A549 (cell line): ENCODE measurements at regions not wholly inside any gene's neighbourhood (a gene's known extent, or its start where the extent isn't known, plus 50 kb on each side); places are given as distances from the start of the nearest gene placed in this dataset.

Experiments
- CHD2 ChIP-seq: fragments of 150-350 bp; IDR thresholded peaks from 2 replicates; pipeline ENCODE4 v1.6.1; 2014; ENCODE audit warnings: low read length; ENCODE audit not compliant: partially characterized antibody
- CTCF ChIP-seq: fragments of >200 bp; sonication (Bioruptor Twin); formaldehyde crosslinking; IDR thresholded peaks from 3 replicates; pipeline ENCODE4 v1.5.1; 2016
- JUN ChIP-seq, 2 experiments: fragments of >200 bp; sonication (Bioruptor Twin); formaldehyde crosslinking; IDR thresholded peaks; 2 replicates in 1 of 2; 3 replicates in 1 of 2; pipeline ENCODE4 v1.6.1; 2016 to 2017
- KDM1A ChIP-seq: fragments of 200-600 bp; sonication (generic); IDR thresholded peaks from 2 replicates; pipeline ENCODE4 v1.6.1; 2016; ENCODE audit warnings: low read depth, mild to moderate bottlenecking
- KDM5A ChIP-seq: fragments of 200-600 bp; sonication (generic); IDR thresholded peaks from 2 replicates; pipeline ENCODE4 v1.6.1; 2016; ENCODE audit warnings: antibody characterized with exemption, mild to moderate bottlenecking
- NR3C1 ChIP-seq: fragments of >200 bp; sonication (Bioruptor Twin); formaldehyde crosslinking; IDR thresholded peaks from 3 replicates; pipeline ENCODE4 v1.6.1; 2017
- SMC3 ChIP-seq: fragments of >200 bp; sonication (Bioruptor Twin); formaldehyde crosslinking; IDR thresholded peaks from 3 replicates; pipeline ENCODE4 v1.6.1; 2018; ENCODE audit warnings: inconsistent platforms
- TF ChIP-seq, protein P1 (sequence below): fragments of 150-350 bp; IDR thresholded peaks from 2 replicates; pipeline ENCODE4 v1.6.1; 2014; ENCODE audit warnings: low read depth, mild to moderate bottlenecking, low read length

- TF ChIP-seq CHD2: no peak
- no peak for TF ChIP-seq CTCF
- TF ChIP-seq KDM5A: no peak
- TF ChIP-seq NR3C1: no peak
- TF ChIP-seq JUN (IDR thresholded peaks at IDR 0.05): no peak
- TF ChIP-seq, protein P1, sequence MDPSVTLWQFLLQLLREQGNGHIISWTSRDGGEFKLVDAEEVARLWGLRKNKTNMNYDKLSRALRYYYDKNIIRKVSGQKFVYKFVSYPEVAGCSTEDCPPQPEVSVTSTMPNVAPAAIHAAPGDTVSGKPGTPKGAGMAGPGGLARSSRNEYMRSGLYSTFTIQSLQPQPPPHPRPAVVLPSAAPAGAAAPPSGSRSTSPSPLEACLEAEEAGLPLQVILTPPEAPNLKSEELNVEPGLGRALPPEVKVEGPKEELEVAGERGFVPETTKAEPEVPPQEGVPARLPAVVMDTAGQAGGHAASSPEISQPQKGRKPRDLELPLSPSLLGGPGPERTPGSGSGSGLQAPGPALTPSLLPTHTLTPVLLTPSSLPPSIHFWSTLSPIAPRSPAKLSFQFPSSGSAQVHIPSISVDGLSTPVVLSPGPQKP: no peak
- no peak for TF ChIP-seq KDM1A
- TF ChIP-seq SMC3: no peak
Measured at GRCh38 chr1:79817031-79817560, 810.6 kb upstream of the ADGRL4 start.
